GM18870 (cell line): ENCODE measurements at regions not wholly inside any gene's neighbourhood (a gene's known extent, or its start where the extent isn't known, plus 50 kb on each side); places are given as distances from the start of the nearest gene placed in this dataset.
"Not testable (repeated sequence)": the region's sequence is repeated elsewhere in the genome, so short reads cannot be mapped to it uniquely, and the experiment has no call there.

Experiments used
- ATAC-seq: cut with Tn5 transposase; IDR thresholded peaks from one replicate; pipeline ENCODE4 v1.9.1; 2021; ENCODE audit warnings: moderate library complexity; ENCODE audit not compliant: unreplicated experiment

DNA sequence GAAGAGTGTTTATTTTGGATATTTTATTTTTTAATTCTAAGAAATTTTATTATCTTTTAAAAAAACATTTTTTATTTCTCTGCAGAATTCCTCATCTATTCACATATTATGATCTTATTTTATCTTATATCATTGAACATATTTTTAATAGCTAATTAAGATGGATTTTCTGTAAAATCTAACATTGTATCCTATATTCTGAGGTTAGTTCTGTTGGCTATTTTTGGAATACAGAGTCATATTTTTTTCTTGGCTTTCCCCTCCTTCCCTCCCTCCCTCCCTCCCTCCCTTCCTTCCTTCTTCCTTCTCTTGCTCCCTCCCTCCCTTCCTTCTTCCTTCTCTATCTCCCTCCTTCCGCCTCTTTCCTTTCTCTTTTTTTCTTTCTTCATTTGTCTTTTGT lies 2326.6 kb upstream of the RAG2 start:
- ATAC-seq: no peak

GRCh38 chr11:38900211-38900610 lies 2302.2 kb upstream of the RAG2 start:
- ATAC-seq: no peak

DNA sequence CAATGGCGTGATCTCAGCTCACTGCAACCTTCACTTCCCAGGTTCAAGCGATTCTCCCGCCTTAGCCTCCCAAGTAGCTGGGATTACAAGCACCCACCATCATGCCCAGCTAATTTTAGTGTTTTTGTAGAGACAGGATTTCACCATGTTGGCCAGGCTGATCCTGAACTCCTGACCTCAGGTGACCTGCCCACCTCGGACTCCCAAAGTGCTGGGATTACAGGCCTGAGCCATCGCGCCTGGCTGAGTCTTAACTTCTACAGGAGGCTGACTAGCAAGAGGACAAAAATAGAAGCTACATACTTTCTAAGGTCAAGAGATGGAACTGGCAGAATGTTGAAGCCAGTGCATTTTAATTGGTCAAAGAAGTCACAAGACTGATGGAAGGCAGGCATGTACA lies 2296.2 kb upstream of the RAG2 start:
- ATAC-seq: not testable (repeated sequence)

- ATAC-seq: no peak
Observed at GRCh38 chr11:38884145-38884865, 2286.3 kb upstream of the RAG2 start.

- ATAC-seq: no peak
Observed at GRCh38 chr11:38867338-38867737, 2269.3 kb upstream of the RAG2 start.

DNA sequence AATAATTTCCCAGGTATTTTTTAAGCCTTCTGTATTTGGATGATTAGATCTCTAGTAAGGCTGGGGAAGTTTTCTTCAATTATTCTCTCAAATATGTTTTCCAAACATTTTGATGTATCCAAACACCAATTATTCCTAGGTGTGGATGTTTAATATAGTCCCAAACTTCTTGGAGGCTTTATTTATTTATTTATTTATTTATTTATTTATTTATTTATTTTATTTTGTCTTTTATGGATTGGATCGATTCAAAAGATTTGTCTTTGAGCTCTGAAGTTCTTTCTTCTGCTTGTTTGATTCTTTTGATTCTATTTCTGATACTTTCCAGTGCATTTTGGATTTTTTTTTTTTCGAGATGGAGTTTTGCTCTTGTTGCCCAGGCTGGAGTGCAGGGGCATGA lies 2267.9 kb upstream of the RAG2 start:
- no peak for ATAC-seq

- no peak for ATAC-seq
Observed at GRCh38 chr11:38842991-38843390, 2245.0 kb upstream of the RAG2 start.

- ATAC-seq: no peak
Observed at GRCh38 chr11:38839071-38839470, 2241.0 kb upstream of the RAG2 start.

DNA sequence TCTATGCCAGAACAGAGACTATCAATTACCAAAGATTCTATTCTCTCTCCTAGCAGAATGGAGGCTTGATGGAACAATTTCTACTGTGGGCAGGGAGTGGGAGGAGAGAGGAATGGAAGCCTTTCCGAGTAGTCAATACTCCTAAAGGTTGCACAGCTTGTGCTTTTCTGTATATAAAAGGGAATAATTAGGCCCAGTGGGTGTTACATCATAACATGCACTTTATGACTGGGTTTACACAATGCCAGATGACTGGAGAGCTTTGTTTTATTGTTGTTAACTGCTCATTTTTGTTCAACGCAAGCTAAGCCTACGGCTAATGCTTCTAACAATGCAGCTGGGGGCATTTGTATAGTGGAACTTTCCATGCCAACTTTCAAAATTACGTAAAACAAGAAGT lies 2237.9 kb upstream of the RAG2 start:
- no peak for ATAC-seq

DNA sequence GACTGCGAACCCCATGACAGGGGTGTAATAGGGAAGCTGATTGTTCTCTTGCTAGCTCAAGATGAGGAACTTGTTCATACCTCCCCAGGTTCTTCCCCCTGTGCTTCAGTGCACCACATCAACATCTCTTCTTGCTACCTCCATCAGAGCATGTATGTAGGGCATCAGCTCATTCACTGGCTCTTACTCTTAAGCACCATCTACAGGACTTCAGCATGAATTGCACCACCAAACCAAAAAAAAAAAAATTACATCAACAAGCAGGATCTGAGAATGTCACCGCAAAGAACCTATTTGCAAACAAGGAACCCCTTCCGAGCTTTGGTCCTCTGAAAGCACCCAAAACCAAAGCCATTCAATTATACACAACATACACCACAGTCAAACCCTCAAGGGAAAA lies 2226.5 kb upstream of the RAG2 start:
- ATAC-seq: no peak

DNA sequence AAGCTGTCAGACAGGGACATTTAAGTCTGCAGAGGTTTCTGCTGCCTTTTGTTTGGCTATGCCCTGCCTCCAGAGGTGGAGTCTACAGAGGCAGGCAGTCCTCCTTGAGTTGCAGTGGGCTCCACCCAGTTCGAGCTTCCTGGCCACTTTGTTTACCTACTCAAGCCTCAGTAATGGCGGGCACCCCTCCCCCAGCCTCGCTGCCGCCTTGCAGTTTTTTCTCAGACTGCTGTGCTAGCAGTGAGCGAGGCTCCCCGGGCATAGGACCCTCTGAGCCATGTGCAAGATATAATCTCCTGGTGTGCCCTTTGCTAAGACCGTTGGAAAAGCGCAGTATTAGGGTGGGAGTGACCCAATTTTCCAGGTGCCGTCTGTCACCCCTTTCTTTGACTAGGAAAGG lies 2223.8 kb upstream of the RAG2 start:
- ATAC-seq: not testable (repeated sequence)

DNA sequence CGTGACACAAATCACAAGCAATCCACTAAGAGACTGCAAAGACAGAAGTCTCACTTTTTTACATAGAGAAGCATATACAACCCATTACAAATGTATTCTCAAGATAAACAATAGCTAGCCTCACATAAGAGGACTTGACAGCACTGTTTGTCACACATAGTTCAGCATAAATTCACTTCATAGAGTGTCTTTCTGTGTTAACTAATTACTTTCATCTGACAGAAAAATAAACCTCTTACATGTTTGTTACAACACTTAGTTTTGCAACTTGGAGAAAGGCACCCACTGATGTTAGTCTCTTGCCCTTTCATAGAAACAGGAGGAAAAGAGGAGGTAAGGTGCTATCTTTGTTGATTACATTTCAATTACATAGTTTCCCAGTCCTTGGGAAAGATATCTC lies 2221.9 kb upstream of the RAG2 start:
- ATAC-seq: no peak

DNA sequence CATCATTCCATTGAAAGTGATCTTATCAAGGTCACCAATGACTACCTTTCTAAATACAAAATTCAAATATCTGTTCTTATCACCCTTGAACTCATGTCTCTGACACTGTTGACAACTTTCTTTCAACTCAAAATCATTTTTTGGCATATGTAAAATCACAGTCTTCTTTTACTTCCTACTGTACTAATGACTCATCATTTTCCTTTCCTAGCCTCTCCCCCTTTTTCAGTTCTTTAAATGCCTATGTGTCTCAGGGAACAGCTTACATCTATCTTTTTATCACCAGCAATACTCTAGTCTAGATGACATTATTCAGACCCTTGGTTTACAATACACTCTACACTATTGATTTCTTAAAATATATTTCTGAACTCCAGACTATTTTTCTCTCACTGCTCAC lies 2220.7 kb upstream of the RAG2 start:
- ATAC-seq: no peak

DNA sequence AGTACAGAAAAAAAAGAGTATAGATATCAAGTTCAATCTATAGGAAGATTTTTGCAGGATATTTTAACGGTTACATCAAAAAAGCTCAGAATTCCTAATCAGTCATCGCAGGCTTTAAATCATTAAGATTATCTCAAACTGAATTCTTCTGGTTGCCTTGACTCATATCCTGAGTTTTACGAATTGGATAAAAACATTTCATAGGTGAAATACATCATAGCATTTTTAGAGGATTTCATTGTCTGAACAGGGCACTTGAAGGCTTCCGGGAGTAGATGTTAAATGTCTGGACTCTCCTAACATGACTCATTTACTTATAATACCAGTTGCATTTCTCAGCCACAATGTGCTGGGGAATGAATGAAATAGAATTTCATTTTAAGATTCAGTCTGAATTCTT lies 2216.6 kb upstream of the RAG2 start:
- ATAC-seq: no peak

DNA sequence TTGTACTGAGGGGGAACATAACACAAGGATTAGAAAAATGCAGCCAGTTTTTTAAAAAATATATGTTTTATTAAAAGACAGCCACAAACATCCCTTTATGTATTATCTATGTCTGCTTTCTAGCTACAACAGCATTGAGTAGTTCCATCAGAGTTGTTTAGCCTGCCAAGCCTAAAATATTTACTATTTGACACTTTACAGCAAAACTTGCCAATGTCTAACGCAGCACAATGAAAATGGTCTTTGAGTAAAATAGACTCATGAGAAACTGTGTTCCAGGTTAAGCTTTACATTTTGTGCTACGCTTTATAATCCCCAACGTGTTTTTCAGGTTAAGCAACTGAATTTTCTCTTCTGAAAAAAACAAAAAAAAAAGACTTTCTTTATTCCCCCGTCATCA lies 2211.5 kb upstream of the RAG2 start:
- no peak for ATAC-seq

GRCh38 chr11:38796281-38796680 lies 2198.2 kb upstream of the RAG2 start:
- no peak for ATAC-seq

GRCh38 chr11:38795027-38795426 lies 2197.0 kb upstream of the RAG2 start:
- ATAC-seq: no peak

DNA sequence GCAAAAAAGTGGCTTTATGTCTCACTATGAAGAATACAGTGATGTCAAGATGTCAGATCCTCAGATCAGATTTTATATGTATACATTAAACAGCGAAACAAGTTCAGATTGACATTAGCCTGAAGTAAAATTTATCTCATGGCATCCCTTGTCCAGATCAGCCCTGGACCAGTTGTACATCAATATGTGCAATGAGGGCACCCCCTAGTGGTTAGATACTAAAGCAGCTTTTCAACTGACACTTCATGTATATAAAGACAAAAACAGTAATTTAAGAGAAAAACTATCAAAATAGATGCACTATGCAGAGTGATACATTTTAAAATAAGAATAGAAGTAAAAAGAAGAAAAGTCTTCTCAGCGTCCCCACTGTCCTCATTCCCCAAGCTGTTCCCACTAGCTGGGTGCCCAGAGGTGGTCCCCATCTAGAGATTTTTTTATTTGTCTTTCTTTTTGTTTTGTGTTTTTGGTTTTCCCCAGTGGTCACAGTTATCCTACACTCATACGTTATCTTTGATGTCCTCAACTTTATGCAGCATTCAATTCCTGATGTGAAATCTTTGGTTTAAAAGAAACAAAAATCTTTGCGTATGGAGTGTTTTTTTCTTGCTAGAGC lies 2193.4 kb upstream of the RAG2 start:
- ATAC-seq: peak; percentile 72

DNA sequence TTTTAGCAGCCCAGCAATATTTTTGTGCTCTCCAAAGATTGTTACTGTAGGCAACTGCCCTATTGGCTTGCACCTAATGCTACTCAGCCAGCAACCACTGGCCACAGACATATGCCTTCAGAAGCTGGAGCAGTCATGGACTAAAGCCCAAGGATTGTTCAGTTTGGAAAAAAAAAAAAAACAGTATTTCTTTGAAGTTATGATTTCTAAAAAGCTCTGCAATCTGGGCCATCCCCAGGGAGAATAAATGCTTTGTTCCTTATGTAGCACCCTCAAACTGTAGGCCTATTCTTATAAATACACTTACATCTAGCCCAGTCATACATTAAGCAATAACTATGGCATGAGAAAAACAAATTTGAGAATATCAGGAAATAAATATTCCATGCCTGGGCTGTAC lies 2190.5 kb upstream of the RAG2 start:
- no peak for ATAC-seq

DNA sequence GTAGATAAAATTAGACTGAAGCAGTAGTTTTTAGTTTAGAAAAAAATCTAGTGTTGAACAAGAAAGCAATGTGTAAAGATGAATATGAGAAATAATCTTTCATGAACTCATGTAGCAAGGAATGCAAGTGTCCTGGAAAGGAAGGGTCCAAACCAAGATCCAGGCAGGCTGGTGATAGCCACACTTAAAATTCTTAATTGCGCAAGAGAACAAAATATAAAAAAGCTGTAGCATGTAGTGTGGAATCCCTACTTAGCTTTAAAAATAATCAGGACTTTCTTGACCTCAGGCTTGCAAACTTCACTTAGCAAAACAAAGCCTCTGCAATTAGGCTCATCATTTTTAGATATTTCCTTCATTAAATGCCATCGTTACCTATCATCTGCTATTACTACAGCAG lies 2186.1 kb upstream of the RAG2 start:
- no peak for ATAC-seq

DNA sequence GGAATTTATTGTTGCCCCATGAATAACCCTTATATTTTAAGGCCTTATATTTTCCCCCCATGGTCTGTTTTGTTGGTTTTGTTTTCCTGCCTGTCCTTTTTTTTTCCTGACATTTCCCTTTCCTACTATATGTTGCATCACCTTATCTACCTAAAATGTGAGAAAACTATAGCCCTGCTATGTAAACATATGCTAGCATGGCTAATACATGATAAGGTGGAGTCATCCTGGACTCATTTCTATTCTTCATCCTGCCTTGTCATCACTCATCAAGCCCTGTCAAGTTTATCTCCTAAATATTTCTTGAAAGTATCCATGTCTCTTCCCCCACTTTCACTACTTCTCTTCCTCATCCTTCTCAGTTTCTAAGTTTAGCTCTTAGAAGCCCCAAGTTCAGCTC lies 2168.8 kb upstream of the RAG2 start:
- no peak for ATAC-seq

DNA sequence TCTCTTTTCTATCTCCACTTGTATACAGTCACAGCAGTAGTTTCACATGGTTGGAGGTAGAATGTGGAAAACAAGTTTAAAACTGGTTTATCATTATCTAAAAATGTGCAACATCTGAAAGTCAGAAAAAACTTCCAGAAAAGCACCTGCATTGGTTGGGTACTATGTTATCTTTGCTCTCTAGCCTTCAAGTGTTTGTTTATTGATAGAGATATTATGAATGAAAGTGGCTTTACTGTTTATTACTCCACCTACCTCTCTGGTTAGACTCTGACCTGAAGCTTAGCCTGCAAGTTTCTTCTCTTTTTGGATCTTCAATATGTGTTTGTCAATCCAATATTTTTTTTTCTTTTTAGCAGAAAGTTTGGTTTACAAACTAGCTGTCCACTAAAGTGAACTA lies 2161.4 kb upstream of the RAG2 start:
- no peak for ATAC-seq

DNA sequence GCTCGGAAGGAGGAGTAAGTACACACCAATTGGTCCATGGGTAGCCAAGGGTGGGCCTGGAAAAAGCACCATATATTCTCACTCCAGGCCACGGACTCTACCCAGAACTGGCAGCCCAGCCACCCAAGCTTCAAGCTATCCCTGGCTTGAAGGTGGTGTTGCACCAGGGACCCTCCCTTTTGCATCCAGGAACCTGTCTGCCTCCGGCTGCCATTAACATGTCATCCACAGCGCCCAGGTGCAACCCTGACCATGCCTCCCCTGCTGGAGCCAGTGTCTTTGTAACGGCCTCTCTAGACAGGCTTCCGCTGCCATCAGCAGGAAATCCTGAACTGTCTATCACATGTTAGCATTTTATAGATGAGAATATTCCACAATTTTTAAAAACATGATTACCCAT lies 2158.5 kb upstream of the RAG2 start:
- no peak for ATAC-seq
